ENCODE measurements at regions not wholly inside any gene's neighbourhood (a gene's known extent, or its start where the extent isn't known, plus 50 kb on each side); places are given as distances from the start of the nearest gene placed in this dataset.
"Not testable (repeated sequence)": the region's sequence is repeated elsewhere in the genome, so short reads cannot be mapped to it uniquely, and the experiment has no call there.

DNA sequence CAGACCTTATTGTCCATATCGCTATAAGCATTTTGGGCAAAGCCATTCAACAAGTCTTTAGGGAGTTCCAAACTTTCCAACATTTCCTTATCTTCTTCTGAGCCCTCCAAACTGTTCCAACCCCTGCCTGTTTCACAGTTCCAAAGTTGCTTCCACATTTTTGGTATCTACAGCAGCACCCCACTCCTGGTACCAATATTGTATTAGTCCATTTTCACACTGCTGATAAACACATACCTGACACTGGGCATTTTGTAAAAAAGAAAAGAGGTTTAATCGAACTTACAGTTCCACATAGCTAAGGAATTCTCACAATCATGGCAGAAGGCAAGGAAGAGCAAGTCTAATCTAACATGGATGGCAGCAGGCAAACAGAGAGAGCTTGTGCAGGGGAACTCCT, 834.1 kb upstream of the GBE1 start:
- DNase-seq = no peak

DNA sequence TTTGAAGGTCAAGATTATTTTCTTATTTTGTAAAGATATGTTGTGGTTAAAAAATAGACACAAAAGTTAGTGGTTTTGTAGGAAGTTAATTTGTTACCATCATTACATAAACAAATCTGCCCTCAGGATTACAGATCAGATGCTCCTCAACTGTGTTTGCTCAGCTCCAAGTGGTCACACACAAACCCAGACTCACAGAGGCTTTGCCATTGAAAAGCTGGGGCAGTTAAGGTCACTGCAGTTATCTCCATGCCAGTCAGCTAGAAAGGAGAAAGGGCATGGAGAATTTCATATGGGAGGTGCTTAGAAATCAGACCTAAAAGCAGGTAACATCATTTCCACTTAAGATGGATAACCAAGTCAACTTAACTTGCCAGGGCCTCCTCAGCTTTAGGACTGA, 825.7 kb upstream of the GBE1 start:
- no peak for DNase-seq

DNA sequence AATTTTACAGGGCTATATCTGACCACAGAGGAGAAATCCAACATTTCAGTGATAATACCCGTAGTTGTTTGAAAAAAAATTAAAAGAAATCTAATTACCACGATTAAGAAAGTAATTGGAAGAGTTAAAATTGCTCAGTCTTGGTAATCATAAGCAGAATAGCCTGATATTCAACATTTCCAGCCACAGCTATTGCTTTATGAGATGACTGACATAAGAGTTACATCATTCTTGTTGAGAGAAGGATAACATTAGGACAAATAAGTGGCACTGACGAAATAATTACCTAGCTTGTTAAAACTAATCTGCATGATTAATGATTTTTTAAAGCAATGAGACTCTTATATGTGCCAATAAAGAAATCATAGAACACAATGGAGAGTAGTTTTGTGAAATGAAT, 825.0 kb upstream of the GBE1 start:
- no peak for DNase-seq

DNA sequence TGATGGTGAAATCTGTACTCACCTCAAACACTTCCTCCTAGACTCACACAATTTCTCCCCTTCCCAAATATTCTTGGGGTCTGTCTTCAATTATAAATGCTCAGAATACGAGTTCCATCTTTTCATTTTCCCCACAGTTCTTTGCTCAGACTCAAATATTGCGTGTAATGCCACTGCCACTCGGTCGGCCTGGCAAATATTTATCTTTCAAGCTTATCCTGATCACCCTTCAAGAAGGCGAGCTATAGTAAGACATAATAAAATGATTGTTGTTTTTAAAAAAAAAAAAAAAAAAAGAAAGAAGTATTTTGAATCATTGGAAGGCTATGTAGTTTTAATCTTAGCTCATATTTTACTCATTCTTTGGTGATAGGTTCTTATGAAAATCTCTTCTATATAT, 824.6 kb upstream of the GBE1 start:
- DNase-seq = not testable (repeated sequence)

DNA sequence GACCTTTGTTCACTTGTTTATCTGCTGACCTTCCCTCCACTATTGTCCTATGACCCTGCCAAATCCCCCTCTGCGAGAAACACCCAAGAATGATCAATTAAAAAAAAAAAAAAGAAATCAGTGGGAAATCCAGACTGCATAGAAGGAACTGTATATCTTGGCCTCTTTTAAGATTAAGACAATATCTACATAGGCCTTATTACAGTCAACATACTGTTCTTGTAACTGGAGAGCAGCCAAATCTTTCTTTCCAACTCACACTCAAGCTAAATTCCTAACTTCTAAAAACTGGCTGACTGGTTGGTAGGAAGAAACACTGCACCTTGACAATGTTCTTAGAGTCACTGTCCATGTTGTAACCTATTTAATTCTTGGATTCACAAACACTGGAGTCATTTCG, 824.1 kb upstream of the GBE1 start:
- not testable (repeated sequence) for DNase-seq

DNA sequence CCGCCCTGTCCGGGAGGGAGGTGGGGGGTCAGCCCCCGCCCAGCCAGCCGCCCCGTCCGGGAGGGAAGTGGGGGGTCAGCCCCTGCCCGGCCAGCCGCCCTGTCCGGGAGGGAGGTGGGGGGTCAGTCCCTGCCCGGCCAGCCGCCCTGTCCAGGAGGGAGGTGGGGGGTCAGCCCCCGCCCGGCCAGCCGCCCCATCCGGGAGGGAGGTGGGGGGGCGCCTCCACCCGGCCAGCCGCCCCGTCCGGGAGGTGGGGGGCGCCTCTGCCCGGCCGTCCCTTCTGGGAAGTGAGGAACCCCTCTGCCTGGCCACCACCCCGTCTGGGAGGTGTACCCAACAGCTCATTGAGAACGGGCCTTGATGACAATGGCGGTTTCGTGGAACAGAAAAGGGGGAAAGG, 823.4 kb upstream of the GBE1 start:
- DNase-seq = not testable (repeated sequence)

DNA sequence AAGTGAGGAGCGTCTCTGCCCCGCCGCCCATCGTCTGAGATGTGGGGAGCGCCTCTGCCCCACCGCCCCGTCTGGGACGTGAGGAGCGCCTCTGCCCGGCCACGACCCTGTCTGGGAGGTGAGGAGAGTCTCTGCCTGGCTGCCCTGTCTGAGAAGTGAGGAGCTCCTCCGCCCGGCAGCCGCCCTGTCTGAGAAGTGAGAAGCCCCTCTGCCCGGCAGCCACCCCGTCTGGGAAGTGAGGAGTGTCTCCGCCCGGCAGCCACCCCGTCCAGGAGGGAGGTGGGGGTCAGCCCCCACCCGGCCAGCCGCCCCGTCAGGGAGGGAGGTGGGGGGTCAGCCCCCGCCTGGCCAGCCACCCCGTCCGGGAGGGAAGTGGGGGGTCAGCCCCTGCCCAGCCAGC, 823.0 kb upstream of the GBE1 start:
- not testable (repeated sequence) for DNase-seq

DNA sequence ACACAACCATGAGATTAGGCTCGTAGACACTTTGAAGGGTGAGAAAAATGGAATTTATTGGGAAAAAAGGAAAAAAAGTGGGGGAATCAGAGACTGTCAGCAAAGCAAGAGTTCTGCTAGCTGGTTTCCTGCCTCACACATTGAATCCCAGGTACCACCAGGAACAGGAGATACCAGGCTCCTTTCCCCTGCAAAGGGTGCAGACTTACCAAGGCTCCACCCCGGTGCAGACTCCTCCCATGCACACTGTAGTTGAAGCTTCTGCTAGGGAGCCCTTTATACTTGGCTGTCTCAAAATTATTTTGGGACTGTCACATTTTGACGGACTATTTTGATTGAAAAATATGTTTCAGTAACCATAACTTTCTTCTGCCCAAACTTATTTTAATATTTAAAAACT, 819.9 kb upstream of the GBE1 start:
- no peak for DNase-seq

DNA sequence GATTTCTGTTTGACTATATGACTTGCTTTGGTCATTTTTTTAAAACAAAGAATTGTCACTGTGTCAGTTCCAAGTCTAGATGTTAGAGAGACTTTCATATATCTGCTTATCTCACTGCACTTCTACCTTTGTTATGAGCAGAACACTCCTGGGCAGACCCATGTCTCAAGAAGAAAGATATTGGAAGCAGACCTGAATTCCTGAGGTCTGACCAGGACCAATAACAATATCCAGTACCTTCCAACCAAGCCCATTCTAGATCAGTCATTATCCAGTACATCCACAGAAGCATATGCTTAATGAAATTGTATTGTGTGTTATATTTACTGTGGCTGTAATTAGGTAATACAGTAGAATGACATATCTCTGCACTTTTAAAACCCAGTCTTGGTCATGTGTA, 811.3 kb upstream of the GBE1 start:
- no peak for DNase-seq

DNA sequence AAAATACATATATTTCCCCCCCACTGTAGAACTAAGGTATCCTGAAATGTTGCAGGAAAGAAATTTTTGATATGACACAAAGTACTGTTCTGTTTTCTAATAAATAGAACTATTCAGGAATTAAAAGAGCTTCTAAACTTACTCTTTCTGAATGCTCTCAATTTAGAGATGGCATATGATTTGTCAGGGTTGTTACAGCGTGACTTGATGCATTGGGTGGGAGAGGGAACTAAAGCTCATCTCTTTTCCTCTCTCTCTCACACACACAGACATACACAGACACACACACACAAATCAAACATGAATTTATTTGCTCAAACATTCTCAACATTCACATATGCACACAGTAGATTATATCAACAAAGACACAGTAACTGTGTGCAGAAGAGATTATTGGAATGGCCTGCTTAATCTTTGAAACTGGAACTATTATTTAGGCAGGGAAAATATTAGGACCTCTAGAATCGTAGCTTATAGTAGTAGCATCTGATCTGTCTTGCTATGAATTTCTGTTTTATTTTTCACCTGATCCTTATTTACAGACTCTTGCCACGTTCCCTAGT, 807.4 kb upstream of the GBE1 start:
- no peak for DNase-seq

DNA sequence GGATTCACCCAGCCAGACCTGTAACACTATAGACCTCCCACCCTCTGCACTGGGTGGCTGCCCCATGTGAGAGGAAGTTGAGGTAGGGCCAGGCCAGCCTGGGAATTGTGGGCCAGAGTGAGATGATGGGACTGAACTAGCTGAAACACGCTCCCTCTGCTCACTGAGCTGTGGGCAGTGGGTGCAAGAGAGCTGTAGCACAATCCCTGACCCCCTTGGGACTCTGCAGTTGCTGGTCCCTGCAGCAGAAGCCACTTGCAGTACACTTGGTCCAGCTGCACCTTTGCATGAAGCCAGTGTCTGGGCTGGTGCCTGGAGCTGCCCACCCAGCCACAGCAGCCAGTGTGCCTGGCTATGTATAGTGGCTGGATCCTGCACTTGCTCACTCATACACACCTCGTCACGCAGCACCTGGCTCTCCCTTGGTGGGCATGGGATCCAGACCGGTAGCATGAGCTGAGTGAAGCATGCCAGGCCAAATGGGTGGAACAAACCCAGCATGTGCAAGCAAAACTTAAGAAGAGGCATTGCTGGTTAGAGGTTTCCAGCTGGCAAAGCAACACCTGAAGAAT, 805.7 kb upstream of the GBE1 start:
- no peak for DNase-seq

DNA sequence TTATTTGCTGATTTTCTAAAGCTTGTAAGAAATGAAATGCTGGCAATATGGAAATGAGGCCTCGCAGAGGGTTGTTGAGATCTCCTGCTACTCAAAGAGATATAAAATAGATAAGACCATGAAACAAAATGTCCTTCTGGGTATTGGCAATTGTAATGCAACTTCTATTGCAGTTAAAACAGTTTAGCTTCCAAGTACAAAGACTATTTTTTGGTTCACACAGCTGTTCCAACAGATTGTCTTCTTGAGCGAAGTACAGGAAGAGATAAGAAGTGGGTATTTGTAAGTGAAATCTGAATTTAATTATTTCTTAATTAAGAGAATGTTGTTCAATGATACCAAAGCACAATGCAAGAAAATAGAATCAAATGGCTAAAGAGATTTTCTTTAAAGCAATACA, 801.5 kb upstream of the GBE1 start:
- DNase-seq = peak in 1 of 2 experiments; percentile 36

DNA sequence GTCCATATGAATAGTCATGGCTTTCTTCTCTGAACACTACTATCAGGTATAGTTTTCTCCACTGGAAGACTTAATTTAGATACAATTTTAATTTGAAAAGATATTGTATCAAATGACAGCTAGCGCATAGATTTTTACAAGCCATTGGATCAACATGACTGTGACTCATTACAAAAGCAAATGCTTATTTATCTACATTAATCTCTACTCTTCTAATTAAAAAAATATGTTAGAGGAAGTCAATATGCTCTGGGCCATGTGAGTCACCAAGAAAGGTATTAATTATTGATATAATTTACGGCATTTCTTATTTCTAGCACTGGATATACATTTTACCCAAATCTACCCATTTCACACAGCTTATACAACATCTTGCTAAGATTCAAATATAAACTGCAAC, 800.3 kb upstream of the GBE1 start:
- DNase-seq = no peak

DNA sequence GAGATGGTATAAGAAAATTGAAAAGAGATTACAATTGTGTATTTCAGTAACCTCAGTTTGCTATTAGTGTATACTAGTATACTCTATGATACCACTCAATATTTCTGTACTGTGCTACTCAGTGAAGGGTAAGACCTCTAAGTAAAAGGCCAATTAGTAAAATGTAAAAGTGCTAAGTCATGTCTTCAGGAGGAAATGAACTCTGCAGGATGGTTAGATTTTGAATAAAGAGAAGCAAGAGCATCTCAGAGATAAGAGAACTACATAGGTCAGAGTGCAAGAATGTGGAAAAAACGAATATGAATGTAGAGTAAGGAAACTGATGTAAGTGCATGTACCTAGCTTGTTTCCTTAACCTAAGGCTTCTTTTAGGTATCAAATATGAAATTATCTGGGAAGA, 796.6 kb upstream of the GBE1 start:
- no peak for DNase-seq

DNA sequence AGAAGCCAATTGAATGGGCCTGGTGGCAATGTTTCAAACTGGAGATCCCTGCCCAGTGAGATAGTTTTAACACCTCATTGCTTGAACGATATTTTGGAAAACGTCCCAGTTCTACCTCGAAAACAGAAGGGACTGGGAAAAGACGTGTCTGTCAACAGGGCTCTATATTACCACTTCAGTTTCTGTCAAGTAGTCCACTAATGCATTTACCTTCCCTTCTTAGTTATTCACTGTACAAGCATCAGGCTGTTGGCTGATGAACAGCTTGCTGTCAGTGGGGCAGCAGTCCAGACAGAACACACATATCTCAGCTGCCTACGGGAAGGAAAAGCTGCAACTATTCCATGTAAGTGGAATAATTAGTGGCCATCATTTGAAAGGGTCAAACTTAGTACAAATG, 794.7 kb upstream of the GBE1 start:
- DNase-seq = peak; percentile 48 to 76

DNA sequence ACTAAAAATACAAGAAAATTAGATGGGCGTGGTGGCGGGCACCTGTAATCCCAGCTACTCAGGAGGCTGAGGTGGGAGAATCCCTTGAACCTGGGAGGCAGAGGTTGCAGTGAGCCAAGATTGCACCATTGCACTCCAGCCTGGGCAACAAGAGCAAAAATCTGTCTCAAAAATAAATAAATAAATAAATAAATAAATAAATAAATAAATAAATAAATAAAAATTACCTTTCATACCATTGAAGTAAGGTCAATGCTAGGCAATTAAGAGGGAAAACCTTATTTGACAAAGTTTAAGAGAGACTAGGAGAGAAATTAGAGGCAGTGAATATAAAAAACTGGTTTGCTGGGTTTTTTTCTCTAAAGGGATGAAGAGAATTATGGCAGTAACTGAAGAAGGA, 781.1 kb upstream of the GBE1 start:
- DNase-seq = not testable (repeated sequence)

DNA sequence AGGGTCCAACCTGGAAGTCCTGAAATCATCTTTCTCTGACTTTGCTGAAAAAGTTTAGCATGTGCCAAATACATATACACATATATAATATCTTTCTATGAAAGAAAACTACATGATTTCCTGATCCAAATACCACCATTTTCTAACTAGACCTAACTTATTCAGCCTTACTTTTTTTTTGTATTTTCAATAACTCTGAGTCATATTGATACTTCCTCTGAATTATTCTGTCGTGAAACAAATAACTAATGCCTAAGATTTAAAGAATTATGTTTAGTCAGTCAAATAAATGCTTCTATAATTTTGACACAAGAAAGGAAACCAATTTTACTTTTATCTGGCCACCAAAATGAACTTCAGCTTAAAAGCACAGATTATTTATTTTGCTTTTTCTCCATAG, 760.2 kb upstream of the GBE1 start:
- DNase-seq = no peak

DNA sequence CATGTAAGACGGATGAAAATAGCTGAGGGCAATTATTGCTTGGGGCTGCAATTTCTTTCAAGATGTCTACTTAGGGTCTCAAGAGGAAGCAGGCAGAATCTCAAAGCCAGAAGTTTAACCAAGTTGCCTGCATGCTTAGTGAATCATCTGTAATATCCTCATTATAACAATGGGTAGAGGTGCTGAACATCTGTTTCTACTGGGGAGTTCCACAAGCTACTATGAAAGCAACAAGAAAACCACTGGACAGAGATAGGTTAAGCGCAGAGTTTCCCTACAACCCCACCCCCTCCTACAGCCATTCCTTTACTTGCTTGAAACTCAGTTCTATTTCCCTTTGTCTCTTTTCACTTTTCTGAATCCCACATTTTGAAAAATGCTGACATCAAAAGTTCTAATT, 759.4 kb upstream of the GBE1 start:
- DNase-seq = no peak

DNA sequence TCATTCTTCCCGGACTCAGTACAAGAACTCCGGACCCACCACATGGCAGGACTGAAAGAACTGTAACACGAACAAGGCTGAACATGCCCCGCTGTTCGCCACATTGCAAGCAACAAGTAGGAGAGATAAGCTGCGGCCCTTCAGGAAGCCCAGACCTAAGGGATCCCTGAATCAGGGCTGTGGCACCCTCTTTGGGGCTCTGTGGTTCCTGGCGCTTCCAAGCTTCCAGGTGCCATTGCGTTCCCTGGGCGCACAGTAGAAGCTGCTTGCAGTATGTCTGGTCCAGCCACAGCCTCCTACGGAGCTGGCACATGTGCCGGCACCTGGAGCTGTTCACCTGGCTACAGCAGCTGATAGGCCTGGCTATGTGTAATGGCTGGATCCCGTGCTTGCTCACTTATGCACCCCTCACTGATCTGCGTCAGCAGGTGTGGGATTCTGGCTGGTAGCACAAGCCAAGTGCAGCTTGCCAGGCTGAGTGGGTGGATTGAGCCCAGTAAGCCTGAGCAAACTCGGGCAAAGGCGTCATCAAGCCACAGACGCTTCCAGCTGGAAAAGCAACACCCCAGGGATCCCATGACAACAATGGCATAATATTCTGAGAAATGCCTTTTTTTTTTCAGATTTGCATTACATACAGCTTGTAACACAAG, 748.6 kb upstream of the GBE1 start:
- no peak for DNase-seq

DNA sequence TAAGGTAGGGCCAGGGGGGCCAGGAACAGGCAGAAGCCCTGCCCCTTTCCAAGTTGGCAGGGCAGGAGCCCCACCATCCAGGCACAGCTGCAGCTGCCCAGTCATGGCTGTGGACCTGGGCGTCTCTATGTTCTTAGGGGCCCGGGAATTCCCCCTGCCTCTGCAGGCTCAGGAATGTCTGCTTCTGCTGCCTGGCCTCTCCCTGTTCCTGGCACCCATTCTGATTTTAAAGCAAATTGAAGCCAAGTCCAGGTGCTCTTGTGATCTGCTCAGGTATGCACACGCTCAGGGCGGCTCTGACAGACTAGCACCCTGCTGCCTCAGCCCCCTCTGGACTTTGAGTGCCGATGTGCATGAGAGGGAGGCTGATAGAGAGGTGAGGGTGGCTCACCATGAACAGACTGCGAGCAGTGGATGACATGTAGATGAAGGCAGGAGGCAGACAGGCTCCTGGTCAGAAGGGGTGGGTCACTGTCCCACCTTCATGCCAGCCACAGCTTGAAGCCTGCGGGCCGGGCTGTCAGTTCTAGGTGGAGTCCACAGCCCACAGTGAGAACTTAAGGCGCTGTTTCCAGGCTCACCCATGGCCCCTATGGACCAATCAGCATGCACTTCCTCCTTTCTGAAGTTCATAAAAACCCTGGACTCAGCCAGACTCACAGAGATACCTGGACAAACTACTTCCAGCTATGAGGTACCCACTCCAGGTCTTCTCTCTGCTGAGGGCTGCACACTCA, 747.8 kb upstream of the GBE1 start:
- no peak for DNase-seq

DNA sequence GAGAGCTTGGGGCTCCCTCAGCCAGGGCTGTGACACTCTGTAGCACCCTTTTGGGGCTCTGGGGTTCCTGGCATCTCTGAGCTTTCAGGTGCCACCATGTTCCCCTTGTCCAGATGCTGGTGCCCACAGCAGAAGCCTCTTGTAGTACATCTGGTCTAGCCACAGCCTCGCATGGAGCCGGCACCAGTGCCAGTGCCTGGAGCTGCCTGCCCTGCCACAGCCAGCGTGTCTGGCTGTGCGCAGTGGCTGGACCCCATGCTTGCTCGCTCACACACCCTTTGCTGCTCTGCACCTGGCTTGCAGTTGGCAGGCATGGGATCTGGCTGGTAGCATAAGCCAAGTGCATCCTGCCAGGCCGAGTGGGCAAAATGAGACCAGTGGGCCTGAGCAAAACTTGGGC, 744.8 kb upstream of the GBE1 start:
- no peak for DNase-seq

DNA sequence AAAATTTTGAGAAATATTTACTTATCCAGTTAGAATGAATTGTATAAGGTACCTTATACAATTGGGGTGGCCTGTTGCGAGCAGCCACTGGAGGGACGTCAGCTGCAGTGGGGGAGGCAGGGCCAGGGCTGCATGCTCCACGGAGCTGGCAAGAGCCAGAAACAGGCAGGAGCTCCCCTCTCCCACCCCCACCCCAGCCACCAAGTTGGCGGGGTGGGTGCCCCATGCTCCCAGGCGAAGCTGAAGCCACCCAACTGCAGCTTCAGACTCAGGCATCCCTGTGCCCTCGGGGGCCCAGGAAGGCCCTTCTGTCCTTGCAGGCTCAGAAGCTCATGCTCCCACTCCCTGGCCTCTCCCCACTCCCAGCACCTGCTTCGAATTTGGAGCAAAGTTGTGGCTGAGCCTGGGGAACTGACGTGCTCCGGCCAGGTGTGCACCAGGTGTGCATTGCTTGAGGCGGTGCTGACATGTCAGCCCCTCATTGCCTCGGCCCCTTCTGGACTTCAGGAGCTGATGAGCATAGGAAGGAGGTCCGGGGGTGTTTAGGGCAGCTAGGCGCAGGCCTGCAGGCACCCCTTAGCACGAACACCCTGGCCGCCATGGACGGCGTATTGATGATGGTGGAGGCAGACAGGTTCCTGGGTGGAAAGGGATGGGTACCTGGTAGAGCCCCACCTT, 743.8 kb upstream of the GBE1 start:
- no peak for DNase-seq

DNA sequence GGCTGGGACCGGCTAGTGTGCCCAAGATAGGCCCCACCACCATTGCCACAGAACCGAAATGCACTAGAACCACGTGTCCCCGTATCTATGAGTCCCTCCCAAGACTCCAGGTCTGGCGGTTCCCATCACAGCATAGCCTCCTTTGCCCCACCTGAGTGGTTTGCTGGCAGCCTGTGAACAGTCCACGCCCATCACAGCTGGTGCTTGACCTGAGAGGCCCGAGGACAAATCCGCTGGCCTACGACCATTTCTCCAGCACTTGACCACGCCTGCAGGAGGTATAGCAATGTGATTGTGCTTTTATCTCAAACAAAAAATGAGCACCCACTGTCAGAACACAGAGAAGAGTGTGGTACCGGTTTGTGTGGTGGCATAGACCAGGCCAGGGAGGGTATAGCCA, 736.7 kb upstream of the GBE1 start:
- DNase-seq = no peak

Data from NCI-H524 (cell line).